ENCODE measurements at regions not wholly inside any gene's neighbourhood (a gene's known extent, or its start where the extent isn't known, plus 50 kb on each side); places are given as distances from the start of the nearest gene placed in this dataset.
"Not testable (repeated sequence)": the region's sequence is repeated elsewhere in the genome, so short reads cannot be mapped to it uniquely, and the experiment has no call there.

GRCh38 chr3:21195203-21195602 lies 555.8 kb downstream of the ZNF385D start:
- no peak for DNase-seq (ENCODE audit: low spot score, unreplicated experiment)
- Mint-ChIP-seq H3K4me1 (ENCODE audit: low read depth) (no peaks in the 10 kb centered on the region), H3K36me3 (ENCODE audit: insufficient read depth) (no peaks in the 10 kb centered on the region), H3K27ac (no peak overlapping the region), H3K4me3 (ENCODE audit: low read depth) (no peak overlapping the region), H3K27me3 (no peaks in the 10 kb centered on the region), H3K9me3 (ENCODE audit: low read depth) (no peaks in the 10 kb centered on the region)
- TF ChIP-seq, protein P1, sequence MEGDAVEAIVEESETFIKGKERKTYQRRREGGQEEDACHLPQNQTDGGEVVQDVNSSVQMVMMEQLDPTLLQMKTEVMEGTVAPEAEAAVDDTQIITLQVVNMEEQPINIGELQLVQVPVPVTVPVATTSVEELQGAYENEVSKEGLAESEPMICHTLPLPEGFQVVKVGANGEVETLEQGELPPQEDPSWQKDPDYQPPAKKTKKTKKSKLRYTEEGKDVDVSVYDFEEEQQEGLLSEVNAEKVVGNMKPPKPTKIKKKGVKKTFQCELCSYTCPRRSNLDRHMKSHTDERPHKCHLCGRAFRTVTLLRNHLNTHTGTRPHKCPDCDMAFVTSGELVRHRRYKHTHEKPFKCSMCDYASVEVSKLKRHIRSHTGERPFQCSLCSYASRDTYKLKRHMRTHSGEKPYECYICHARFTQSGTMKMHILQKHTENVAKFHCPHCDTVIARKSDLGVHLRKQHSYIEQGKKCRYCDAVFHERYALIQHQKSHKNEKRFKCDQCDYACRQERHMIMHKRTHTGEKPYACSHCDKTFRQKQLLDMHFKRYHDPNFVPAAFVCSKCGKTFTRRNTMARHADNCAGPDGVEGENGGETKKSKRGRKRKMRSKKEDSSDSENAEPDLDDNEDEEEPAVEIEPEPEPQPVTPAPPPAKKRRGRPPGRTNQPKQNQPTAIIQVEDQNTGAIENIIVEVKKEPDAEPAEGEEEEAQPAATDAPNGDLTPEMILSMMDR (IDR thresholded peaks at IDR 0.05; ENCODE audit: unreplicated experiment) = no peak

GRCh38 chr3:21194036-21194435 lies 557.0 kb downstream of the ZNF385D start:
- not testable (repeated sequence) for H3K4me3 Mint-ChIP-seq (ENCODE audit: low read depth); H3K9me3 Mint-ChIP-seq (ENCODE audit: low read depth); DNase-seq (ENCODE audit: low spot score, unreplicated experiment); H3K27me3 Mint-ChIP-seq; H3K4me1 Mint-ChIP-seq (ENCODE audit: low read depth); H3K27ac Mint-ChIP-seq; H3K36me3 Mint-ChIP-seq (ENCODE audit: insufficient read depth)

- peaks cover 4% of the 10 kb centered on the region for H3K9me3 Mint-ChIP-seq (ENCODE audit: low read depth)
- no peak overlapping the region for H3K4me3 Mint-ChIP-seq (ENCODE audit: low read depth)
- H3K27me3 Mint-ChIP-seq = no peaks in the 10 kb centered on the region
- H3K4me1 Mint-ChIP-seq (ENCODE audit: low read depth) = peaks cover 5% of the 10 kb centered on the region
- TF ChIP-seq, protein P1 (IDR thresholded peaks at IDR 0.05; ENCODE audit: unreplicated experiment) = no peak
- DNase-seq (ENCODE audit: low spot score, unreplicated experiment) = no peak
- H3K27ac Mint-ChIP-seq = no peak overlapping the region
- no peaks in the 10 kb centered on the region for H3K36me3 Mint-ChIP-seq (ENCODE audit: insufficient read depth)
Measured at GRCh38 chr3:21188459-21188858, 562.6 kb downstream of the ZNF385D start.

DNA sequence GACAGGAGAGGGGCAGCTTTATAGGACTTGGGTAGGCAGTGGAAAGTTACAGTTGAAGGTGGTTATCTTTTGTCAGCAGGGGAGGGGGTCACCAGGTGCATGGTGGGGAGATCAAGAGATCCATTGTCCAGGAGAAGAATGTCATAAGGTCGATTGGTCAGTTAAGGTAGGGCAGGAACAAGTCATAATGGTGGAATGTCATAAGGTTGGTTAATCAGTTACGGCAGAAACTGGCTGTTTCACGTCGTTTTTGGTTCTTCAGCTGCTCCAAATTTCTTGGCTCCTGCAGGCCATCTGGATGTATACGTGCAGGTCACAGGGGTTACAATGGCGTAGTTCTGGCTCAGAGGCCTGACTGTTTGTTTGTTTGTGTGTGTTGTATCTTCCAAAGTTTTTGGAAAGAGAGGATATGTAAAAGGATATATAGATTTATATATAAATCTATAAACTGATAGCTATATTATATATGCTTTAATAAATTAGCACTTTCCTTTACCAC lies 565.1 kb downstream of the ZNF385D start:
- Mint-ChIP-seq H3K9me3 (ENCODE audit: low read depth) (peaks cover 4% of the 10 kb centered on the region), H3K27ac (no peak overlapping the region), H3K4me3 (ENCODE audit: low read depth) (no peak overlapping the region), H3K4me1 (ENCODE audit: low read depth) (peaks cover 5% of the 10 kb centered on the region), H3K36me3 (ENCODE audit: insufficient read depth) (no peaks in the 10 kb centered on the region), H3K27me3 (no peaks in the 10 kb centered on the region)
- DNase-seq (ENCODE audit: low spot score, unreplicated experiment) = no peak
- TF ChIP-seq, protein P1 (IDR thresholded peaks at IDR 0.05; ENCODE audit: unreplicated experiment) = no peak

DNA sequence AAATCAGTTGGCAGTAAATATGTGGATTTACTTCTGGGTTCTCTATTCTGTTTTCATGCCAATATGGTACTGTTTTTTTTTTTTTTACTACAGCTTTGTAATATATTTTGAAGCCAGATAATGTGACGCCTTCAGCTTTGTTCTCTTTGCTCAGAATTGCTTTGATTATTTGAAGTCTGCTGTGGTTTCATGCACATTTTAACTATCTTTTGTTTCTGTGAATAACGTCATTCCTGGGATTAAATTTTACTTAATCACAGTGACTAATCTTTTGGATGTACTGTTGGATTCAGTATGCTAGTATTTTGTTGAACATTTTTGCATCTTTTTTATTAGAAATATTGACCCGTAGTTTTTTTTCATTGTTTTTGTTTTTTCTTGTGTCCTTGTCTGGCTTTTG lies 576.5 kb downstream of the ZNF385D start:
- H3K27me3 Mint-ChIP-seq = no peaks in the 10 kb centered on the region
- H3K4me1 Mint-ChIP-seq (ENCODE audit: low read depth) = no peaks in the 10 kb centered on the region
- no peak overlapping the region for H3K27ac Mint-ChIP-seq
- H3K36me3 Mint-ChIP-seq (ENCODE audit: insufficient read depth) = peaks cover 2% of the 10 kb centered on the region
- peaks cover 17% of the 10 kb centered on the region for H3K9me3 Mint-ChIP-seq (ENCODE audit: low read depth)
- no peak overlapping the region for H3K4me3 Mint-ChIP-seq (ENCODE audit: low read depth)
- TF ChIP-seq, protein P1 (IDR thresholded peaks at IDR 0.05; ENCODE audit: unreplicated experiment) = no peak
- DNase-seq (ENCODE audit: low spot score, unreplicated experiment) = no peak

GRCh38 chr3:21170964-21171363 lies 580.0 kb downstream of the ZNF385D start:
- no peak overlapping the region for H3K4me3 Mint-ChIP-seq (ENCODE audit: low read depth)
- H3K9me3 Mint-ChIP-seq (ENCODE audit: low read depth) = peaks cover 2% of the 10 kb centered on the region
- DNase-seq (ENCODE audit: low spot score, unreplicated experiment) = no peak
- TF ChIP-seq, protein P1 (IDR thresholded peaks at IDR 0.05; ENCODE audit: unreplicated experiment) = peak; percentile 66
- no peaks in the 10 kb centered on the region for H3K36me3 Mint-ChIP-seq (ENCODE audit: insufficient read depth)
- no peak overlapping the region for H3K27ac Mint-ChIP-seq
- no peaks in the 10 kb centered on the region for H3K27me3 Mint-ChIP-seq
- no peaks in the 10 kb centered on the region for H3K4me1 Mint-ChIP-seq (ENCODE audit: low read depth)

Measured in progenitor cell of endocrine pancreas (in vitro differentiated cells).